ENCODE measurements at regions not wholly inside any gene's neighbourhood (a gene's known extent, or its start where the extent isn't known, plus 50 kb on each side); places are given as distances from the start of the nearest gene placed in this dataset.

- Mint-ChIP-seq H3K27ac (no peak overlapping the region), H3K36me3 (ENCODE audit: low read depth) (no peaks in the 10 kb centered on the region), H3K27me3 (no peaks in the 10 kb centered on the region)
These were observed 648.1 kb downstream of the BCL11B start for GRCh38 chr14:98623788-98624415.

DNA sequence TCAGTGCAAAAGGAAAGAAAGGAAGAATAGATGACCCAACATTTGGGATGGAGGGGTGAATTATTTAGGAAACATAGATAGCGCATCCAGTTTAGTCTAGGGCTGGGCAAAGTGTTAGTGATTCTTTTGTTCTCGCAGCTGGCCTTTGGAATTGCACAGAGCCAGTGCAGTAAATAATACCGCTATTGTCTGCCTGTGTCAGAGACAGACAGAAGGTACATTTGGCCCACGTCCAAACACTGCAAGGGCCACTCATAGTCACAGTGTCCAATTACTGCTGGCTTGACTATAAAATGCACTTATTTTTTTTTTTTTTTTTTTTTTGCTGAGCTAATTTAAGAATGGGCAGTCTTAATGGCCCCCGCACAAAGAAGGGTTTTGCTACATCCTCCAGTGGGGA lies 638.6 kb downstream of the BCL11B start:
- Mint-ChIP-seq H3K27me3 (no peaks in the 10 kb centered on the region), H3K36me3 (ENCODE audit: low read depth) (no peaks in the 10 kb centered on the region), H3K4me3 (no peak overlapping the region), H3K9me3 (no peaks in the 10 kb centered on the region), H3K27ac (no peak overlapping the region), H3K4me1 (ENCODE audit: low read depth) (no peaks in the 10 kb centered on the region)
- DNase-seq, result no peak

More at GRCh38 chr14:98623788-98624415, 648.1 kb downstream of the BCL11B start:
- no peak for DNase-seq
- Mint-ChIP-seq H3K9me3 (peaks cover 13% of the 10 kb centered on the region), H3K4me1 (ENCODE audit: low read depth) (peaks cover 10% of the 10 kb centered on the region), H3K4me3 (no peak overlapping the region)

- no peak for DNase-seq
- H3K27me3 Mint-ChIP-seq, result no peaks in the 10 kb centered on the region
- no peaks in the 10 kb centered on the region for H3K9me3 Mint-ChIP-seq
- H3K27ac Mint-ChIP-seq, result no peak overlapping the region
- H3K36me3 Mint-ChIP-seq (ENCODE audit: low read depth), result no peaks in the 10 kb centered on the region
- no peak overlapping the region for H3K4me3 Mint-ChIP-seq
- H3K4me1 Mint-ChIP-seq (ENCODE audit: low read depth), result no peaks in the 10 kb centered on the region
These were observed 637.8 kb downstream of the BCL11B start for GRCh38 chr14:98634043-98634820.

- Mint-ChIP-seq H3K27me3 (no peaks in the 10 kb centered on the region), H3K27ac (no peak overlapping the region), H3K4me1 (ENCODE audit: low read depth) (no peaks in the 10 kb centered on the region), H3K36me3 (ENCODE audit: low read depth) (no peaks in the 10 kb centered on the region), H3K9me3 (peaks cover 2% of the 10 kb centered on the region), H3K4me3 (no peak overlapping the region)
- DNase-seq, result no peak
These were observed 633.6 kb downstream of the BCL11B start for GRCh38 chr14:98638366-98638765.

- no peak for DNase-seq
- Mint-ChIP-seq H3K4me1 (ENCODE audit: low read depth) (no peaks in the 10 kb centered on the region), H3K27ac (no peak overlapping the region), H3K36me3 (ENCODE audit: low read depth) (no peaks in the 10 kb centered on the region), H3K27me3 (no peaks in the 10 kb centered on the region), H3K4me3 (no peak overlapping the region), H3K9me3 (no peaks in the 10 kb centered on the region)
These were observed 624.2 kb downstream of the BCL11B start for GRCh38 chr14:98647754-98648153.

- Mint-ChIP-seq H3K27ac (no peak overlapping the region), H3K4me3 (no peak overlapping the region), H3K9me3 (peaks cover 7% of the 10 kb centered on the region), H3K27me3 (no peaks in the 10 kb centered on the region), H3K4me1 (ENCODE audit: low read depth) (no peaks in the 10 kb centered on the region), H3K36me3 (ENCODE audit: low read depth) (peaks cover 4% of the 10 kb centered on the region)
- DNase-seq, result no peak
These were observed 621.0 kb downstream of the BCL11B start for GRCh38 chr14:98651037-98651436.

DNA sequence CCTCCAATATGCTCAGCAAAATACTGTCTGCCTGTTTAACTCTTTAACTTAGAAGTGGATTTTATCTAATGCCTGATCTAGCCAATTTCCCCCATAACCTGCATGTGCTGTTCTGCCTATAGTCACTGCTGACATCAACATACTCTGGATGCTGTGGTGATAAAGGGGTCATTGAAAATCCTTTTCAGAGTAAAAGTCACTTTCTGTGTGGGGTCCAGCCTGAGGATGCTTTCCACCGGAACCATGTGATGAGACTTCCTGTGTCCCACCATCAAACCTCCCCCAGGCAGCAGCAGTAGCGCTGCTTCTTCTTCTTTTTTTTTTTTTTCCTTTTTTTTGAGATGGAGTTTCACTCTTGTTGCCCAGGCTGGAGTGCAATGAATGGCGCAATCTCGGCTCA lies 607.0 kb downstream of the BCL11B start:
- H3K4me1 Mint-ChIP-seq (ENCODE audit: low read depth), result peaks cover 5% of the 10 kb centered on the region

GRCh38 chr14:98666545-98666944 lies 605.5 kb downstream of the BCL11B start:
- Mint-ChIP-seq H3K36me3 (ENCODE audit: low read depth) (no peaks in the 10 kb centered on the region), H3K4me3 (no peak overlapping the region), H3K27ac (no peak overlapping the region), H3K4me1 (ENCODE audit: low read depth) (peaks cover 5% of the 10 kb centered on the region), H3K27me3 (no peaks in the 10 kb centered on the region), H3K9me3 (no peaks in the 10 kb centered on the region)
- no peak for DNase-seq

More for the DNA sequence above, 607.0 kb downstream of the BCL11B start:
- H3K4me3 Mint-ChIP-seq, result no peak overlapping the region
- no peak overlapping the region for H3K27ac Mint-ChIP-seq
- DNase-seq, result no peak
- no peaks in the 10 kb centered on the region for H3K9me3 Mint-ChIP-seq
- H3K36me3 Mint-ChIP-seq (ENCODE audit: low read depth), result no peaks in the 10 kb centered on the region
- no peaks in the 10 kb centered on the region for H3K27me3 Mint-ChIP-seq

DNA sequence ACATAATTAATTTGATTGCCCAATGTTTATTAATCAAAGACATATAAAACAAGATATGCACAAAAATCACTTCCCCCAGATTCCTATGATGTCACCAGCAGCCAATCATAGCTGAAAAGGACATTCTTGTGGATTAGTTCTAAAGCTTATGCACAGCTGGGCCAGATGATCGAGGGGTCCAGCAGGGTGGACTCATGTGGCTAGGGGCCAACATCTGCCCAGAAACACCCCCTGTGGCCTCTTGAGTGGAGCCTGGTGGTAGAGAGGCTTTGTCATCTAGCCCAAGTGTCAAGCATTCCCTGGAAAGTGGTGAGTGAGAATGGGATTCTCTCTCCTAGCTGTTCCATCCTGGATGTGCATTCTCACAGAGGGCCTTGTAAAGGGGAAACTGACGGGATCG lies 590.0 kb downstream of the BCL11B start:
- no peaks in the 10 kb centered on the region for H3K27me3 Mint-ChIP-seq
- H3K9me3 Mint-ChIP-seq, result peaks cover 6% of the 10 kb centered on the region
- no peak for DNase-seq
- H3K36me3 Mint-ChIP-seq (ENCODE audit: low read depth), result no peaks in the 10 kb centered on the region
- H3K27ac Mint-ChIP-seq, result no peak overlapping the region
- no peaks in the 10 kb centered on the region for H3K4me1 Mint-ChIP-seq (ENCODE audit: low read depth)
- H3K4me3 Mint-ChIP-seq, result no peak overlapping the region

DNA sequence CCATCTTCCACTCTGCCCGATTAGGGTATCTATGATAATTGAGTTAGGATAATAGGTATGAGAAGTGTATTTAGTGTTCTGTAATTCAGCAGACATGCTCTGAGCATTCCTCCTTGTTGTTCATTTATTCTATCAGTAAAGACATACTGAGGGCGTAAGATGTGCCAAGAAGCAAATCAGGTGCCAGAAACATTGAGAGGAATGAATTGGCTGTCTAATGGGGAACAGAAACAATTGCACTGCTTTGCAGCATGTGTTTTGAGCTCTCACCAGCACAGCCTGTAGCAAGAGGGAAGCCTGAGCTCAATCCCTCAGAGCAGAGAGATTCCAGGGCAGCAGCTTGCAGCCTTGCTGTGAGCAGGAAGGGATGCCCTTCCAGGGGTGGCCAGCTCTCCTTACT lies 589.3 kb downstream of the BCL11B start:
- H3K4me1 Mint-ChIP-seq (ENCODE audit: low read depth), result no peaks in the 10 kb centered on the region
- H3K36me3 Mint-ChIP-seq (ENCODE audit: low read depth), result no peaks in the 10 kb centered on the region
- peaks cover 4% of the 10 kb centered on the region for H3K9me3 Mint-ChIP-seq

GRCh38 chr14:98684468-98684867 lies 587.5 kb downstream of the BCL11B start:
- Mint-ChIP-seq H3K9me3 (no peaks in the 10 kb centered on the region), H3K36me3 (ENCODE audit: low read depth) (no peaks in the 10 kb centered on the region), H3K4me1 (ENCODE audit: low read depth) (no peaks in the 10 kb centered on the region), H3K27me3 (no peaks in the 10 kb centered on the region), H3K4me3 (no peak overlapping the region), H3K27ac (no peak overlapping the region)
- no peak for DNase-seq

More for the DNA sequence above, 589.3 kb downstream of the BCL11B start:
- Mint-ChIP-seq H3K4me3 (no peak overlapping the region), H3K27ac (no peak overlapping the region), H3K27me3 (no peaks in the 10 kb centered on the region)
- DNase-seq, result no peak

DNA sequence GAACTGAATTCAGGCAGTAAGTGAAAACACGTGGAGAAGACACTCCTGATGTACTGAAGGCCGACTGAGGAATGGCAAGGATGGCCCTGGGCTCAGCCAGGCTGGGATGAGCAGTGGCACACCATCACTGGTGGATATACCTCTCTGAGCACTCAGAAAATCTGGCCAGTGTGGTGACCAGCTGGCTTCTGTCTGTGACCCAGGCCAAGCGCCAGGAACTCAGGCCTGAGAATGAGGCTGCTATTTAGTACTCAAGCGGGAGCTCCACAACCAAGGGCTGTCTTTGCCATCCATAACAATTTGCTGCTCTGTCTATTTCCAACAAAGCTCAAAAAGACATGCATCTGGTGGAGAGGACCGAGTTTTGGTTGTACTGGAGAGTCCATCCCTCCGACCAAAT lies 586.3 kb downstream of the BCL11B start:
- H3K4me1 Mint-ChIP-seq (ENCODE audit: low read depth), result no peaks in the 10 kb centered on the region
- no peak for DNase-seq
- no peaks in the 10 kb centered on the region for H3K9me3 Mint-ChIP-seq
- H3K36me3 Mint-ChIP-seq (ENCODE audit: low read depth), result no peaks in the 10 kb centered on the region
- H3K4me3 Mint-ChIP-seq, result no peak overlapping the region
- H3K27me3 Mint-ChIP-seq, result no peaks in the 10 kb centered on the region
- H3K27ac Mint-ChIP-seq, result no peak overlapping the region

DNA sequence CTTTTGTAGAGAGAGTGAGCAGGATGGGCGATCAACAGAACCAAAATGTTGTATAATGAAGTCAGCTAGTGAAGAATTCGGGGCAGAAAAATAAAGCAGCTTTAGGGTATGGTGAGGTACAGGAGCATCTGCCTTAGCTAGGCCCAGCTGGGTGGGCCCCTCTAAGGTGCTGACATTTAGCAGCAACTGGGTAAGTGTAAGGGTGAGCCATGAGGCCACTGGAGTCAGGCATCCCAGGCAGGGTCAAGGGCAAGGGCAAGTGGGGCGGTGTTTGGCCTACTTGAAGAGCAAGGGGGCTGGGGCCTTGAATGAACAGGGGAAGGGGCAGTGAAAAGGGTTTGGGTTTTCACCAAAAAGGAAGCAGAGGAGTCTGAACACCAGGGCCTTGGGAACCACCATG lies 583.6 kb downstream of the BCL11B start:
- no peaks in the 10 kb centered on the region for H3K36me3 Mint-ChIP-seq (ENCODE audit: low read depth)
- H3K27me3 Mint-ChIP-seq, result no peaks in the 10 kb centered on the region
- no peaks in the 10 kb centered on the region for H3K9me3 Mint-ChIP-seq
- no peak for DNase-seq
- no peak overlapping the region for H3K27ac Mint-ChIP-seq
- no peak overlapping the region for H3K4me3 Mint-ChIP-seq
- peaks cover 5% of the 10 kb centered on the region for H3K4me1 Mint-ChIP-seq (ENCODE audit: low read depth)

GRCh38 chr14:98689951-98690350 lies 582.0 kb downstream of the BCL11B start:
- no peak for DNase-seq
- Mint-ChIP-seq H3K36me3 (ENCODE audit: low read depth) (no peaks in the 10 kb centered on the region), H3K27ac (no peak overlapping the region), H3K4me1 (ENCODE audit: low read depth) (peaks cover 7% of the 10 kb centered on the region), H3K4me3 (no peak overlapping the region), H3K9me3 (no peaks in the 10 kb centered on the region), H3K27me3 (no peaks in the 10 kb centered on the region)

DNA sequence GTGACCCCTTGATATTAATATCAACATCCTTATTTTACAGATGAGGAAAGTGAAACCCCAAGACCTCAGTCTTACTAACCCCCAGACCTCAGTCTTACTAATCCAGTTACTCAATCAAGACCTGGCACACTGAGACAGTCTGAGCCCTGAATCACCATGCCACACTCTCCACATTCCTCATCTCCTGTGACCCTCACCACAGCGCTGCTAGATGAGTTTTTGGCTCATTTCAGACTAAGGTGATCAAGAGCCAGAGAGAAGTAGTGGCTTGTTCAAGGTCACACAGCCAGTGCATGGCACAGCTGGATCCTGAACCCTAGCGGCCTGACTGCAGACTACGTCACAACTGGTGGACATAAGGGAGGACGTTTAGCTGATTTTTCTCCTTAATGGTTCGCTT lies 579.2 kb downstream of the BCL11B start:
- no peaks in the 10 kb centered on the region for H3K27me3 Mint-ChIP-seq
- no peak for DNase-seq
- H3K4me3 Mint-ChIP-seq, result no peak overlapping the region
- H3K36me3 Mint-ChIP-seq (ENCODE audit: low read depth), result no peaks in the 10 kb centered on the region
- H3K9me3 Mint-ChIP-seq, result peaks cover 15% of the 10 kb centered on the region
- peaks cover 10% of the 10 kb centered on the region for H3K4me1 Mint-ChIP-seq (ENCODE audit: low read depth)
- H3K27ac Mint-ChIP-seq, result no peak overlapping the region
